Pons (tissue), 1 donor: ENCODE measurements at regions not wholly inside any gene's neighbourhood (a gene's known extent, or its start where the extent isn't known, plus 50 kb on each side); places are given as distances from the start of the nearest gene placed in this dataset.
A peak's percentile ranks its signal among the peaks of the same experiment; 100 is the strongest.

Experiments
- DNase-seq: peaks from one replicate; pipeline ENCODE4 v3.0.0-alpha.2; 2016; ENCODE audit warnings: low spot score

DNA sequence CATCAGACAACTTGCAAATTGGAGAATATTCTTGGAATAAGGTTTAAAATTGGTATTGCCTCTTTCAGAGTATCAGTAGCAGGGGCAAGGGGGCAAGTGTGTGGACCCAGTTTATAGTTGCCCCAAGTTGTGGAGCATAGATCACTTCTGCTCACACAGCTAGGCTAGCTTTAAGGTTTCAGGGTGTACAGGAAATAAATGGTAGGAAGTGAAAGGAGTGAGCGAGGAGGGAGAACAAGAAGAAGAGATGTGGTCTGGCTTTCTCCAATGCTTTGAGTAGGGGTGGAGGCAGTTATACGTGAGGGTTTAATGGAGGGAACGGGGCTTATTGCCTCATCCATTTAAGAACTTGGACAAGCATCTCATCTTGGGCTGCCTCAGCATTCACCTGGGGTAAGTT, 290.0 kb upstream of the CFAP20DC start:
- no peak for DNase-seq

DNA sequence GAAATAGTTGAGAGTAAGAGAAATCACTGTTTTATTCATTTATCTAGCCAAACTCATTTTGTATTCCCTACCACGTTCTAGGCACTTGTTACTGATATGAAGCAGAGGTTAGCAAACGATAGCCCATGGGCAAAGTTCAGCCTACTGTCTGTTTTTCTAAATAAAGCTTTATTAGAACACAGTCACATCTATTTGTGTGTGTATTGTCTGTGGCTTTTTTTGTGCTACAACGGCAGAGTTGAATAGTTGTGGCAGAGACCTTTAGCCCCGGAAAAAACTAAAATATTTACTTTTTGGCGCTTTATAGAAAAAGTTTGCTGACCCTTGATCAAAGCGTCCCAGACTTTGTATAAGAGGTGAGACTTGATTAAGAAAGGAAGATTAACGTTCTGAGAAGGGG, 289.1 kb upstream of the CFAP20DC start:
- DNase-seq = no peak

DNA sequence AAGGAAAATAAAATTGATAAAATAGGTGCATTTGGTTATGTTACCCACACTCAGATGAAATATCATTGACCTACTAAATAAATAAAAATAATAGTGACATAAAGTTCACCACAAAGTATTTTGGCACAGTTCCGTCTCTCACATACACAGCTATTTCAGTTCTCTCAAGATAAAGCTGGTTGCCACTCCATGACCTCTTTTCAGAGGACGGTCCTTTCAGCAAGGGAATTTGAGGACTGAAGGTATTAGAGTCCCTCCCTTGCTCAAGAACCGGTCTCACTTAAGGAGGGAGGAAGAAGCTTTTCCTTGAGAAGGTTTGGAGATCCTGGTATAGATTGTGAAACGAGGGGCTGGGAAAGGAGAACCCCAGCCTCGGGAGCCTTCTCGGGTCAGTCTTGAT, 285.5 kb upstream of the CFAP20DC start:
- no peak for DNase-seq

DNA sequence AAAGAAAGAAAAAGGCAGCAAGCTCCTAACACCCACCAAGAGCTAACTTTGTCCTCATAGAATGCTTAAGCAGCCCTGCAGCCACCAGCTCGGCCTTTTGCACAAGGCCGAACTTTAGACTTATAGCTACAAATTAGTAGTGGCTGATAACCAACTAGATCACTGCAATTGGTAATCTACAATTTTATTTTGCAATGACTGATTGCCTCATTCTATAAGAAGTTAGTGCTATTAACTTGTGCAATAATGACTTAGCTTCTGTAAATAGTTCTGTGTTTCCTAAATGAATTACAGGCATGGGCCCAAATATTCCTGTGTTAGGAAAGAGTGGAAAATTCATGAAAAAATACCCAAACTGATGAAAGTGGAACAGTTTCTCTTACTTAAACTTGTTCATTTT, 284.8 kb upstream of the CFAP20DC start:
- DNase-seq = no peak

DNA sequence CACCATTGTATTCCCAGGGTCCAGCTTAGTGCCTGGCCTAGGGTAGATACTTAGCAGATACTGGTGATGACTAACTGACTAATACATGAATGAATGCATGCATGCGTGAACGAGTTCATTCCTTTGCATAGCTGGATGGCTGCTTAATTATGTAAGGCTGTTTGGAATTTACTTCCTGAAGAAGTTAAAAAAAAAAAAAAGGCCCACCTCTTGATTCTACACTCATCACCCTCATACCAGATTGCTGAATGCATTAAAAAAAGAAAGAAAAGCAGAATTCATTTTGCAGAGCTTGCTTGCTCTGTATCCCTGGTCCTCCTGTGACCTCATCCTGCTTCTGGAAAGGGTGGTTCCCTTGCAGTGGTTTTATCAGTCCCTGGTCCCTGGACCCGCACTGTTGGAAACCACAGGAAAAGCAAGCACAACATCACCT, 277.6 kb upstream of the CFAP20DC start:
- no peak for DNase-seq

DNA sequence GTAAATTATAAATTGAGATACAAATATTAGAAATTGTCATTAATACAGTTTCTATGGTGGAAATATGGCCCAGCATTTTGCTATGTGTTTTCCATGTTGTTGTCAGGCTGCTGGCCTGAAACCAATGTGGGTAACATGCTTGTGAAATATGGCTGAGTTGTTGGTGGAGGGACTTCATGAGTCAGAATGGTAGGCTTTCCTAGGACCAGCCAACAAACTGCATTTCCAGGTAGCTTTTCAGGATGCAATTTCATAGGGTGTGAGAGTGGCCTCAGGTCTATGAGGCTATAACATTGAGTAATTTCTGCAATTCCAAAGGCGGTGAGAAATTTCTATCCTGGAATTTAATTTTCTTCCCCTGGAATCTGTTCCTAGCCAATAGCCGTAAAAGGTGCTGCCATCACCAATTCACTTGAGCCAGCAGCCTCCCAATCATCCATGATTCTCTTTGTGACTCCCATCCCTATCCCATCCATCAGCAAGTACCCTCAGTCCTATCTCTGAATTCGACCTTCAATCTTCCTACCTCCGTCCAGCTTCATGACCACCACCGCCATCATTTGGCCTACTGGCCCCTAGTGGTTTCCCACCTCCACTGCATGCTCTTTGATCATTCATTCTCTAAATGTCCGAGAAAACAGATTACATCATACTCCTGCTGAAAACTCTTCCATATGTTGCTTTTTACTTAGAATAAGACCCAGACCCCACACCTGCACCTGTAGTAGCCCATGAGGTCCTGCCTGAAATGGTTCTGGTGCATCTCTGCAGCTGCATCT, 276.6 kb upstream of the CFAP20DC start:
- no peak for DNase-seq

DNA sequence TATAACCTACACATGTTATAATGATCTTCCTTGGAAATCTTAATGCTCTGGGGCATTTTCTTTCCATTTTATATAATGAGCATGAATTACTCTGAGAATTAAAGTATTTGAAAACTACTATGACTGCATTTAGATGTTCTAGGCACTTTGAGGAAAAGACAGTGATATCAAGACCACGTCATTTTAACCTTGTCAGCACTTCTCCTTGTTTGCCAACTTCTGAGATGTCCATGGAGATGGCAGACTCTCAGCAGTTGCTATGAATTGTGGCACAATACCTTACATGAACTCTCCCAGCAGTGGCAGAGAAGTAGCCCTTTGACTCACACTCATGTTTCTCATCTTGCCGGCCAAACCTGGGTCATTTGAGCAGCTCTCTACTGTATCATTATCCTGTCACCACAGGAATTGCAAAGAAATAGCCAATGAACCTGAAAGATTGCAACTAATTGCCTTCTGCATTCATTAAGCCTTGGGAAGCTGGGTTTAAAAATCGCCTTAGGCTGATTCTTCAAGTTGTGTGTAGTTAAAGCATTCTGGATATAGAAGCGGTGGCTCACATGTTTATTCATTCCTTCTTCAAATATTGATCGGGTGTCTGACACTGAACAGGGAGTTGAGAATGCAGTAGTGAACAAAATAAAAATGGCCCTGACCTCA, 272.2 kb upstream of the CFAP20DC start:
- DNase-seq = no peak

DNA sequence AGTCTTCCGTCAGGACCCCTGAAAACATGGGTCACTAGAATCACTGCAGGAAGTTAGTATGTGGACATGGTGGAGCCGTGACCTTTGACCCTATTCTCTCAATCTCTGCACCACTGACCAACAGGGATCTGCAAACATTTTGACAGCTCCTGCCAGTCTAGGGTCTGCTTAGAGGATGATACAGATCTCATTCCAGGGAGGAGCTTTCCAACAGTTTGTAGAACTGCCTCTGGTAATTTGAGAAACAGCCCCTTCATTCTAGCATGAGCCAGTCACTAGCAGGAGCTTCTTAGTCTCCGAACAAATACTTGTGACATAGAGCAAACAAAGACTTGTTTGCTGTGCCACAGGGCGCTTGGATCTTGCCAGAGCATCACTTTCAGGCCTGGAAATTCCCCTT, 270.3 kb upstream of the CFAP20DC start:
- no peak for DNase-seq

DNA sequence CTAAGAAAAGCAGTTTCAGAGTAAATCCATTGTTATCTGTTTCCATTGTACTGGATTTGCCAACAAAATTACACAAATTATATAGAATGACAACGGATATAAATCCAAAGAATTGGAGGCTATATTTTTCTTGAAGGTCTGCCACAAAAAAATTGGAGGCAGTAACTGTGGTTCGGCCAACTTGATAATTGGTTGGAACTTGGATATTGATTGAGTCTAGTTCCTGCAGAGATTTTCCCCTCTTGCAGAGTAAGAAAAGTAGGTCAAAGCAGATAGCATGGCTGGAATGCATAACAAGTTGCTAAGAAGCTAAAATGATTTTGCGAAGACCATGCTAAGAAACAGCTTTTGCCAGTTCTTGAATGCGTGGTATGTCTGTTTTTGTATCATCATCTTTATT, 269.6 kb upstream of the CFAP20DC start:
- no peak for DNase-seq

DNA sequence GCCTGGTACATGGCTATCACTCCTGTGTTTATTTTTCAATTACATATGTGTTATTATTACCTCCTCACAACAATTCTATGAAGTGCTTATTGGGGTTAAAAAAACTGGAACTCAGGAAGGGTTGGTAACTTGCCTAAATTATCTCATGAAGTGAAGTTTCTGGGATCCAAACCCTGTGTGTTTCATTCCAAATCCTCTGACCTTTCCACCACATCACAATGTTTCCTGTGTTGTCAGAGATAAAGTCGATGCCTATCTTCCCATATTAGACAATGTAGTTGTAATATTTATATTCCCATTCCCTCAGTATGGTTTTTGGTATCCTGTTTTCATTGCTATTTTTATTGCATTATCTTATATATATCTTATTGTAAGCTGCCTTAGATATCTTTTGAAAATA, 269.1 kb upstream of the CFAP20DC start:
- DNase-seq = no peak

DNA sequence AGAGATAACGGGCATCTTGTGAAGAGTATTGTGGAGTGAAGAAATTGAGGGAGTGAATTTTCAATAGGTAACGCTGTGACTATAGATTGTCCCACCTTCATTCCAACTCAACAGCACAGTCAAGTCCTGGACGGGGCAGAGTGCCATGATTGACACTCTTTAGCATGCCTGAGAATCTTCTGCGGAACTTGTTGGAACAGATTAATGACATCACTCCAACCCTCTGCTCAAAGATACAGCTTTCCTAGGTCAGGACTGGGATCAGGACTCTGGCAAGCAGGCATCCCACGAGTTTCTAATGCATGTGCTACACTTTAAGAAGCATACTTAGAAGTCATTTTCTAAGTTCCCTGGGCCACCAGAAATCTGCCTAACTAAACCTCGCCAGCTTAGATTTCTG, 267.6 kb upstream of the CFAP20DC start:
- DNase-seq = no peak

DNA sequence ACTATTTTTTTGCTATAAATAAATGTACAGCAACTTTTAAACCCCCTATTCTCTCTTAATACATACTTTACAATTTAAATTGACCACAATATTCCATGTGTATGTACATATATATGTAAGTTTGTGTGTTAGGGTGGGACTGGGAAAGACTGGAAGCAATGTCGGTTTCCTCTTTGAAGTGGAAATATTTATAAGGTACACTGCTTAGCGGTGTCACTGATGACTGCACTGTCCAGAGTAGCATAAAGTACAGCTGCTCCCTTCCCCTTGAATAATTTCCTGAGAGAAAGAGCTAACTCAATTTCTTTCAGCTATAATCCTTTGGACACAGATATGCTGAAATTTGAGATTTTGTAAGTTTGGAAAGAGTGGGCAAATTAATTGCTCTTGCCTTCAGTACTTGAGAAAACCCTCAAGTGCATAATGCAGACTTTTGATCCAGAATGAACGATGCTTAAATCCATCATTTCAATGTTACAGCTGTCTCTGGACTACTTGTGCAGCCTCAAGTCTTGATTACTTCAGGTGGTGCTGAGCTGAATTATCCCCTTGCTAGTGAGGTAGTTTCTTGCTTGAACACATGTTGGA, 267.0 kb upstream of the CFAP20DC start:
- DNase-seq = no peak

DNA sequence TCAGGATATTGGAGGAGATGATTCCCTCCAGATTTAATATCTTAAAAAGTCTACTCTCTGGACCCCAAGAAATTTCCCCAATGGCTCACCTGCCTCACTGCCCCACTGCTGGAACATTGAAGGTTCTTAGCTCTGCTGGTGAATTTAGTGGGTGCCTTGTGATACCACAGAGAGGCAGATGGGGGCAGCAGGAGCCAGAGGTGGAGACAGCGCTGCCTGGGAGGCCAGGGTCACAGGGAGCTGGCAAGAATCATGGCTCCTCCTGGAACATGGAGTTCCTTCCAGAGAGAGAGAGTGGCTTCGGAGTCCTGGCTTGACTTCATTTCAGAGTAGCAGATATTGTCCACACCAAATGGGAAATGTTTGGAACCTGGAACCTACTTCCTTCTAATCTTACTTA, 263.5 kb upstream of the CFAP20DC start:
- peak; percentile 39 for DNase-seq

DNA sequence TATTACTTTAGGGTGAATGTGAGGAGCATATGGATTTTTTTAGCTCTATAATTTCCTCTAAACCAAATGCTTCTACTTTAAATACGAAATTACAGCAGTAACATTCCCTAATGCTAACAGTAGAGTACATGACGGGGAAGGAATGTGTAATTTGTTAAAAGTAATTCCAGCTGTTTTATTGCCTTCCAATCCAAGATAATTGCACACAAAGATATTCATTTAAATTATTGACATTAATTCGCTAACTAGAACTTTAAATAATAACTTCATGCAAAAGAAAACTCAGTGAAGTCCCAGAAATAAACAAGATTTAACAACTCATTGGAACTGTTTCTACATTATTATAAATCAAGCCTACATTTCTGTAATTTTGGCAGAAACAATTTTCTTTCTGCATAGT, 261.4 kb upstream of the CFAP20DC start:
- no peak for DNase-seq

DNA sequence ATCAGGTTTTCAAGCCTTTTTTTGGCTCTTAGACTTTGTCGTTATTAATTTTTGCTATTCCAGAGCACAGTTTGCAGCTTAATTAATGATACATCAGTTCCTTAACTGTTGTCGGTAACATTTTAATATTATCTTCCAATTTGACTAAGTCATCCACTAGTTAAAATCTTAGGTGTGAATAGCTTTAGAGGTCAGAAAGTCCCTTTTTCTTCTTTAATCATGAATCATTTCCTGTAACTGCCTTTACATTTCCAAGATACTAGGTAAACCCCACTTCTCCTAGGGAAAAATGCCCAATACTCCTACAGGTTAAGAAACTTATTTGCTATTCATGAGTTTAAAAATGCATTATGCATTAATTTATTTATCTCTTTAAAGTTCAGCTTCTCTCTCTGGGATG, 260.9 kb upstream of the CFAP20DC start:
- no peak for DNase-seq

DNA sequence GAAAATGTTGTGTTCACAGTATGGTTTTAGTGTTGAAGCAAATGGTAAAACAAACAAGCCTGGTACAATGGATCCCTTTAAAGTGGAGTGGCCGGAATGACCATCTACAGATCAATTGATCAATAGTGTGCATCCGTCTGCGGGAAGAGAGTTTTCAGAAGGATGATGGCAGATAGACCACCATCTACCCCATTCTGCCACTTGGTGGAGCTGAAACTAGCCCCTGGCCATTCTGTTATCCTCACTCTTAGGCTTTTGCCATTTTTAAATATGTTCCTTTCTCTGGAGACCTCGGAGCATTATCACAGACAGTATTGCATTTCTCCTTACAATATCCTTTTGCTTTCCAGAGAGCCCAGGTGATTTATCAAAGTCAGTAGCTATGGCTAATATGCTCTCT, 258.9 kb upstream of the CFAP20DC start:
- DNase-seq = no peak

DNA sequence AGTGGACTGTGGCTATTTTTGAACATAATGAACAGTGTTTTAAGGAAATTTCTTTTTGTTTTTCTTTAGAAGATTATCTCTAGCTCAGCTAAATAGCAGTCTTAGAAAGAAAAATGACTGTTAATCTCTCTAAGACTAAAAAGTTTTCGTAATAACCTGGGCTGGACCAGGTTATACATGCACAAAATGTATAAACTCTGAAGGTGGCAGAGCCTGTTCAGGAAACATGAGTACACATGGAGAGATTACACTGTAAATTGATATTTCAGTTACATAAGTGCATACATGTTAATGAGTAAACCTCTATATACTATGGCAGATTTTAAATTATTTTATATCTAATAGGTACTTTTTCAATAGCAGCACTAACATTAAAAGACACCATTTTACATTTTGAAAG, 258.2 kb upstream of the CFAP20DC start:
- DNase-seq = no peak

DNA sequence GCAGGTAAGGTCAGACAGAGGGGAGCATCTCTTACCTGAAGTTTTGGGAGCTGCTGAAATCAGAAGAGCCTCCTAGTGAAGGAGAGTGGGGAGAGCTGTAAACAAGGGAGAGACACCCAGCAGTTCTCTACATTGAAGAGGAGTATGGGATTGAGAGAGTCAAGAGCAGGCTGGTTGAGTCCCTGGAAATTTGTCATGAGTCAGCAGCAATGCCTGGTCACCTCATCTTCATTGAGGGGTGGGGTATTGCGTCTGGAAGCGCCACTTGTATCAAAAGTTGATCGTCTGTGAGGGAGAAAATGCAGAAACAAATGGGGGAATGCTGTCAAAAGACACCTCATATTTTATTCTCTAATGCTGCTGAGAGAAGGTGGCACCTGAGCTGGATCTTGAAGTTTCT, 256.6 kb upstream of the CFAP20DC start:
- DNase-seq = no peak

DNA sequence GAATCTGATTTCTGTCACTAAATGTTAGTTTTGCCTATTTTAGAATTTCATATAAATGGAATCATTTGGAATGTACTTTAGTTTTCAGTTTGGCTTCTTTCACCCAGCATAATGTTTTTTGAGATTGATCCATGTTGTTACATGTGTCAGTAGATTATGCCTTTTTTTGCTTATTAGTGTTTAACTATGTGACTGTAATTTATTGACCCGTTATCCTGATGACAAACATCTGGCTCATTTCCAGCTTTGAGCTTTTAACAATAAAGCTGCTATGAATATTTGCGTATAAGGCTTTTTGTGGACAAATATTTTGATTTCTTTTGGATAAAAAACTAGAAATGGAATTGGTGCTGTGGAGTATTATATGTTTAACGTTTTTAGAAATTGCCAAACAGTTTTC, 254.5 kb upstream of the CFAP20DC start:
- DNase-seq = no peak

DNA sequence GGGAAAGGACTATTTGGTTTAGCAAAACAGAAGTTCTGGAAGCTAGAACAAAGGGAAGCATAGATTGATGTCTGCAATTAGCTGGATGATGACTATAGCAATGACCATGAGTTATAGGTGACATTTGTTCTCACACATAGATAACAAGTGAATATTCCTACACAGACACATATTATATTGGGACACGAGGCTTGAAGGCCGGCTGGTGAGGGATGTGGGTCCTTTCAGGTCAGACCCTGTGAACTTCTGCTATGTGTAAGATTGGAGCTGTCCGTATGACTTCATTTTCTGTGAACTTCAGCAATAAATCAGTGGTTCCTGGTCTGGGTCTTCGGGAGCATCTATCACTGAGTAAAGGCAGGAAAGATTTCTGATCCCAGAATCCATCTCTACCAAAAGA, 253.6 kb upstream of the CFAP20DC start:
- DNase-seq = no peak

DNA sequence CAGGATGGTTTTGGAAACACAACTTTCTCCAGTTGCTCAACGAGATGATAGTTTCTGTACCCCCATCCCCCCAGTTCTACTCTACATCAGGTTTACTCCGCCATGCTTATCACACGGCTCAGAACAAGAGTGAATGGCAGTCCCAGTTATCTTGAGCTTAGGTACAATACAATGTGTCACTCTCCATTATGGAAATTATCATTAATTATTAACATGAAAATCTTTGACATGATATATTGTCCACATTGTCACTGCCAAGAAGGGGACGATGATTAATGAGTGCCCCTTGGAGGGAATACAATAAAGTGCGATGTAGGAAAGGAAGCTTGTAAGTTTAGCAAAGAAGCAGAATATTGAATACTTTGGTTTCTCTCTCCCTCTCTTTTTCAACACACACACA, 252.6 kb upstream of the CFAP20DC start:
- DNase-seq = no peak

DNA sequence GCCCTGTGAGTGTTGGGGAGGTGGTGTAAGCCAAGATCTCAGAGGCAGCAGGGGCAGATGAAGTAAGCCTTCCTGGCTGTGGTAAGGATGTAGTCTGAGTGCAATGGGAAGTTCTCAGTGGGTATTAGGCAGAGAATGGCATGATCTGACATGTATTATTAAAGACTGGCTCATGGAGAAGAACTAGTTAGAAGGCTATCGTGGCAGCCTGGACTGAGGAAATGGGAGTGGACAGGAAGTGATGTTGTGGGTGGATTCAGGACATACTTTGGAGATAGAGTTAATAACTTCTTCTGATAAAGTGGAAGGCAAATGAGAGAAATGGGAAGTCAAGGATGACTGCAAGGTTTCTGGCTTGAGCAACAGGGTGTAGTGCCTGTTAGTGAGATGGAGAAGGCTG, 250.9 kb upstream of the CFAP20DC start:
- no peak for DNase-seq

DNA sequence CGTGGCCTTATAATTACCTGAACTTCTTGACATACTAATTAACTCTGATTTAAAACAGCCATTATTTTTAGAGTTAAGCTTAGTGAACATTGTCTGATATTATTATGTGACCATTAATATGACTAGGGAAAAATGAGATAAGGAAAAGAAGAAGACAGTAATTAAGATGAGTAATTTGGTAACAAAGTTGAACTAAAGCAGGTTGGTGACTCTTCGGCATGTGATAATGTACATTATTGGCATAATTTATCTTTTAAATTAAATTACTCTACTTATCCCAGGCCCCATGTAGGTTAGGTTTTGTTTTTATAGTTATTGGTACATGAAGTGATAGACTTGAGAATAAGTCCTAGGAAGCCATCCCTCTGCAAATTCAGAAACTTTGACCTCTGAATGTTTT, 249.7 kb upstream of the CFAP20DC start:
- no peak for DNase-seq

DNA sequence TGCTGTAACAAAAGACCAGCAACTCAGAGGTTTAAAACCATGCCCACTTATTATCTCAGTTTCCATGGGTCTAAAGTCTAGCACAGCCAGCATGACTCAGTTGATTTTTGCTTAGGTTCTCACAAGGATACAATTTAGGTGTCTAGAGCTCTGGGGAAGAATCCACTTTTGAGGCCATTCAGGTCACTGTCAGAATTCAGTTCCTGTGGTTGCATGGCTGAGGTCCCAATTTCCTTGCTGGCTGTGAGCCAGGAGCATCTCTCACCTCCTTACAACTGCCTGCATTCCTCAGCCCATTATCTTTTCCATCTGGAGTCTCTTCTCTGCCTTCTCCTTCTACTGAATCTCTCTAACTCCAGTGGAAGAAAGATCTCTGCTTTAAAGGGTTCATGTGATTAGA, 240.5 kb upstream of the CFAP20DC start:
- no peak for DNase-seq
